K562 (cell line): ENCODE measurements at regions not wholly inside any gene's neighbourhood (a gene's known extent, or its start where the extent isn't known, plus 50 kb on each side); places are given as distances from the start of the nearest gene placed in this dataset.
A peak's percentile ranks its signal among the peaks of the same experiment; 100 is the strongest.

ENCODE experiments used
- EGR1 ChIP-seq: fragments of 450-650 bp; conservative IDR thresholded peaks from 2 replicates; pipeline ENCODE4 v1.6.1; 2017; ENCODE audit warnings: mild to moderate bottlenecking
- ETV1 ChIP-seq: fragments of 450-650 bp; conservative IDR thresholded peaks from 2 replicates; pipeline ENCODE4 v1.6.1; 2016; ENCODE audit warnings: missing genetic modification characterization, control low read depth, low read depth, missing compliant biosample characterization
- GABPA ChIP-seq: fragments of 200-800 bp; sonication (Bioruptor generic); conservative IDR thresholded peaks from 2 replicates; pipeline ENCODE4 v1.6.1; 2016; ENCODE audit warnings: low read depth, missing genetic modification characterization, missing compliant biosample characterization
- NFIC ChIP-seq: fragments of 450-650 bp; IDR thresholded peaks from 2 replicates; pipeline ENCODE4 v1.6.1; 2017; ENCODE audit warnings: mild to moderate bottlenecking, inconsistent platforms
- PBX2 ChIP-seq, 2 experiments: IDR thresholded peaks in 1 of 2; conservative IDR thresholded peaks in 1 of 2; 2 replicates each; pipeline ENCODE4 v1.6.1; 2016; ENCODE audit warnings: low read depth in 2 of 2, mild to moderate bottlenecking in 1 of 2, missing compliant biosample characterization in 1 of 2, missing genetic modification characterization in 1 of 2, moderate library complexity in 1 of 2
- PKNOX1 ChIP-seq: fragments of 450-650 bp; IDR thresholded peaks from 2 replicates; pipeline ENCODE4 v1.6.1; 2016

DNA sequence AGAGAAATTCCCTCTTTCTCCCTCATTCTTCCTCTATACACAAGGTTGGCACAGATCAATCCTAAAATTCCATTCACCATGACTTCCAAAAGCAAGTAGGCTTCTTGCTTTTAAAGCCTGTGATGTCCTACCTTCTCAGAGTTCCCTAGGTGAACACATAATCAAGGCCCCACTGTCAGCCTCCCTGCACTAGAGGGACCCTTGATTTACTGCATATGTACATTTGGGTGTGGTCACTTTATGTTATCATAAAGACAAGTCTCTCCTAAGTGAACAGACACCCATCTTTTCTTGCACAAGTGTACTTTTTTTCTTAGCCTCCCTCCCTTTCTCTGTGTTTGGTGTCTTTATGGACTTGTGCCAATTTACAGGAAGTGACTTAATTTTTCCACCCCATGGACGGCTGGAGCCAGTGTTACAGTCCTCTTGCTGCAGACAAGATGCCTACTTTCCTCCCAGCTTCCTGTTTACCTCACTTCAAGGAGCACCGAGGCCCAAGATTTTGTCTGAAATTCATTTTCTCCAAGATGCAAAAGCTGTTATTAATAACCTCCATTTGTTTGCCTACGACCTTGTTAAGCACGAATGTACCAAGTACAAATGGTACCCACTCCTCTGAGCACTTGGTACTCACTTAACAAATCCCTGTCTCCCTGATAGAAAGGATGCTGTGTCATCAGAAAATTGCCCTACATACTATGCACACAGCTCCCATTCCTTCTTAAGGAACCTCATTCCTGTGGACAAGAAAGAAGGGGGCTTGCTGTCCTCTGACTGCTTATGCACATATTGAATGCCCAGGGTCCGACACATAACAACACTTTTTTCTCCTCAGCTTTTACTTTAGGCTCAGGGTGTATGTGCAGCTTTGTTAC, 82.8 kb upstream of the SLC44A3 start (continued):
- 0 out of 2 replicates have a peak, but pooled peaks have one; percentile 5 for TF ChIP-seq PKNOX1
- no peak for TF ChIP-seq PBX2 (CRISPR knock-in tag; IDR thresholded peaks at IDR 0.05; ENCODE audit: low read depth)
- TF ChIP-seq PBX2 (tag; conservative IDR thresholded peaks at IDR 0.05; ENCODE audit: low read depth) = 0 out of 2 replicates have a peak, but pooled peaks have one; percentile 51
- TF ChIP-seq GABPA (tag) = peak; percentile 58
- peak; percentile 55; the same call in 1 of the 2 replicates for TF ChIP-seq ETV1 (tag)
- TF ChIP-seq EGR1 = no peak
- TF ChIP-seq NFIC = peak; percentile 54; the same call in 1 of the 2 replicates
